GM10248 (cell line): ENCODE measurements at regions not wholly inside any gene's neighbourhood (a gene's known extent, or its start where the extent isn't known, plus 50 kb on each side); places are given as distances from the start of the nearest gene placed in this dataset.

Experiments
- CTCF ChIA-PET: fragments of 300-600 bp; sonication (Branson Sonifier 250); formaldehyde crosslinking; extraction: SDS; loops from one replicate; lab custom pipeline; 2021; ENCODE audit warnings: antibody characterized with exemption; lab: Yijun Ruan, JAX
- POLR2A ChIA-PET: fragments of 350-650 bp; sonication (Branson Sonifier 250); formaldehyde crosslinking; extraction: SDS; loops from one replicate; lab custom pipeline; 2020; ENCODE audit warnings: antibody characterized with exemption; lab: Yijun Ruan, JAX
- DNase-seq: peaks from one replicate; pipeline ENCODE4 v3.0.0; 2012; ENCODE audit errors: extremely low spot score
- CTCF ChIP-seq: IDR thresholded peaks from 2 replicates; pipeline ENCODE4 v1.5.1; 2012; ENCODE audit warnings: mild to moderate bottlenecking, low read depth; ENCODE audit errors: extremely low read depth, missing control alignments, control extremely low read depth

- CTCF ChIA-PET: no interaction called here
- TF ChIP-seq CTCF: no peak
- POLR2A ChIA-PET: no interaction called here
- no peak for DNase-seq
Measured at GRCh38 chr12:115763982-115764621, 513.4 kb downstream of the MED13L start.

- TF ChIP-seq CTCF: no peak
- ChIA-PET CTCF (no interaction called here), POLR2A (no interaction called here)
- DNase-seq: no peak
Measured at GRCh38 chr12:115763376-115763775, 514.1 kb downstream of the MED13L start.

- no peak for TF ChIP-seq CTCF
- CTCF ChIA-PET: no interaction called here
- POLR2A ChIA-PET: no interaction called here
- DNase-seq: no peak
Measured at GRCh38 chr12:115762936-115763335, 514.6 kb downstream of the MED13L start.

- TF ChIP-seq CTCF: no peak
- DNase-seq: no peak
- POLR2A ChIA-PET: no interaction called here
- CTCF ChIA-PET: interaction anchor here (2.1 kb wide), 1 partner anchor 9 kb away, joined by 7 read pairs; no protein-coding TSS in a partner anchor
Measured at GRCh38 chr12:115761784-115762183, 515.7 kb downstream of the MED13L start.

- no peak for DNase-seq
- ChIA-PET POLR2A (no interaction called here), CTCF (no interaction called here)
- no peak for TF ChIP-seq CTCF
Measured at GRCh38 chr12:115760231-115760630, 517.3 kb downstream of the MED13L start.

GRCh38 chr12:115758877-115759620 is 518.4 kb downstream of the MED13L start:
- ChIA-PET CTCF (no interaction called here), POLR2A (no interaction called here)
- DNase-seq: no peak
- TF ChIP-seq CTCF: no peak
